ENCODE measurements at regions not wholly inside any gene's neighbourhood (a gene's known extent, or its start where the extent isn't known, plus 50 kb on each side); places are given as distances from the start of the nearest gene placed in this dataset.

- ChIA-PET POLR2A (no interaction called here), CTCF (no interaction called here), RAD21 (ENCODE audit: unreplicated experiment) (no interaction called here), SMC1A (ENCODE audit: uncharacterized antibody, unreplicated experiment) (no interaction called here)
- H3K4me2 ChIP-seq (ENCODE audit: control insufficient read depth, insufficient read depth) = no peak overlapping the region
- WGBS (ENCODE audit: insufficient coverage, insufficient replicate concordance, low lambda C conversion rate, missing lambda C conversion rate) = 65% methylated on average over 6 of the region's 6 CpGs
- no TSS peak for BruUV-seq (replicated peaks)
- DNase-seq (ENCODE audit: low read depth, low spot score) (no peak), FAIRE-seq (no peak), ATAC-seq (no peak)
- no peak overlapping the region for H3K27ac ChIP-seq (ENCODE audit: control insufficient read depth, insufficient read depth)
- TF ChIP-seq ATF2 (IDR thresholded peaks at IDR 0.05; ENCODE audit: low read length) = no peak
- TF ChIP-seq MEF2A (IDR thresholded peaks at IDR 0.05; ENCODE audit: insufficient read depth, low read depth, low read length) = no peak
- no peak for TF ChIP-seq HSF1 (IDR thresholded peaks at IDR 0.05; ENCODE audit: low read depth, low read length)
- TF ChIP-seq EP300 (IDR thresholded peaks at IDR 0.05; ENCODE audit: borderline replicate concordance in 1 of 2, control insufficient read depth in 1 of 2, low read depth in 2 of 2, low read length in 2 of 2) = no peak
- no peak for TF ChIP-seq YY1 (IDR thresholded peaks at IDR 0.05; ENCODE audit: low read depth, low read length)
- TF ChIP-seq MLLT1 (IDR thresholded peaks at IDR 0.05) = no peak
- no peak for TF ChIP-seq CBX5 (IDR thresholded peaks at IDR 0.05; ENCODE audit: low read depth)
- no peak for TF ChIP-seq WRNIP1 (IDR thresholded peaks at IDR 0.05; ENCODE audit: borderline replicate concordance, low read depth, low read length)
- TF ChIP-seq MEF2B (IDR thresholded peaks at IDR 0.05; ENCODE audit: partially characterized antibody, poor library complexity, severe bottlenecking) = no peak
- no peak for TF ChIP-seq SUZ12 (IDR thresholded peaks at IDR 0.05; ENCODE audit: unreplicated experiment)
- TF ChIP-seq NFYA (IDR thresholded peaks at IDR 0.05; ENCODE audit: borderline replicate concordance, low read depth, low read length) = no peak
- TF ChIP-seq USF1 (IDR thresholded peaks at IDR 0.05; ENCODE audit: borderline replicate concordance, extremely low read length, insufficient read depth, low read depth, low read length) = no peak
- no peak for TF ChIP-seq PAX8 (IDR thresholded peaks at IDR 0.05)
- no peak for TF ChIP-seq TCF12 (IDR thresholded peaks at IDR 0.05; ENCODE audit: low read depth, low read length)
- TF ChIP-seq BACH1 (IDR thresholded peaks at IDR 0.05; ENCODE audit: borderline replicate concordance) = no peak
- TF ChIP-seq RAD21 (IDR thresholded peaks at IDR 0.05; ENCODE audit: insufficient read depth, low read depth, low read length) = no peak
- no peak overlapping the region for H2AFZ ChIP-seq (ENCODE audit: control insufficient read depth, low read depth, low read length)
- in situ Hi-C loops (cut with MboI) = no loop called here
- H3K9me3 ChIP-seq (replicated peaks; ENCODE audit: control insufficient read depth, insufficient read depth, low read length) = no peaks in the 10 kb centered on the region
- no peak overlapping the region for H3K4me3 ChIP-seq
- intact Hi-C loops (cut with micrococcal nuclease; ENCODE audit: unreplicated experiment) = no loop called here
- H3K79me2 ChIP-seq (ENCODE audit: control insufficient read depth, insufficient read depth, low read length) = no peaks in the 10 kb centered on the region
- no peak overlapping the region for H3K9ac ChIP-seq (ENCODE audit: control insufficient read depth, insufficient read depth, low read length)
- H4K20me1 ChIP-seq (ENCODE audit: control insufficient read depth, insufficient read depth) = no peaks in the 10 kb centered on the region
- no peaks in the 10 kb centered on the region for H3K4me1 ChIP-seq (ENCODE audit: control insufficient read depth, insufficient read depth, low read length)
- peaks cover 9 to 14% of the 10 kb centered on the region in 2 experiments for H3K27me3 ChIP-seq (replicated peaks in 1 of 2; ENCODE audit: control insufficient read depth in 2 of 2, insufficient read depth in 2 of 2, low read length in 1 of 2)
- H3K36me3 ChIP-seq (ENCODE audit: control insufficient read depth in 2 of 2, insufficient read depth in 2 of 2, low read length in 1 of 2) = no peaks in the 10 kb centered on the region
Measured at GRCh38 chr12:111038077-111038476, 117.7 kb upstream of the MYL2 start.
